GM21717 (cell line): ENCODE measurements at regions not wholly inside any gene's neighbourhood (a gene's known extent, or its start where the extent isn't known, plus 50 kb on each side); places are given as distances from the start of the nearest gene placed in this dataset.
"Not testable (repeated sequence)": the region's sequence is repeated elsewhere in the genome, so short reads cannot be mapped to it uniquely, and the experiment has no call there.

Experiments
- ATAC-seq: cut with Tn5 transposase; IDR thresholded peaks from one replicate; pipeline ENCODE4 v1.9.1; 2021; ENCODE audit warnings: mild to moderate bottlenecking, moderate library complexity; ENCODE audit not compliant: unreplicated experiment

GRCh38 chr1:149157409-149157808 is 54.1 kb upstream of the NBPF9 start:
- not testable (repeated sequence) for ATAC-seq

- ATAC-seq: not testable (repeated sequence)
Observed at GRCh38 chr1:149158308-149158707, 55.0 kb upstream of the NBPF9 start.

- ATAC-seq: peak; percentile 88
Observed at GRCh38 chr1:149163063-149163444, 59.7 kb upstream of the NBPF9 start.

- not testable (repeated sequence) for ATAC-seq
Observed at GRCh38 chr1:149174765-149175164, 71.4 kb upstream of the NBPF9 start.

- ATAC-seq: not testable (repeated sequence)
Observed at GRCh38 chr1:149175812-149176211, 72.5 kb upstream of the NBPF9 start.

GRCh38 chr1:149176453-149177316 is 73.3 kb upstream of the NBPF9 start:
- not testable (repeated sequence) for ATAC-seq

- ATAC-seq: not testable (repeated sequence)
Observed at GRCh38 chr1:149190742-149191141, 87.4 kb upstream of the NBPF9 start.

GRCh38 chr1:149196651-149197050 is 93.3 kb upstream of the NBPF9 start:
- ATAC-seq: not testable (repeated sequence)

- ATAC-seq: peak; percentile 69
Observed at GRCh38 chr1:149200567-149200966, 97.2 kb upstream of the NBPF9 start.

- ATAC-seq: not testable (repeated sequence)
Observed at GRCh38 chr1:149202283-149202682, 98.9 kb upstream of the NBPF9 start.

- not testable (repeated sequence) for ATAC-seq
Observed at GRCh38 chr1:149204396-149204795, 101.0 kb upstream of the NBPF9 start.

GRCh38 chr1:149208836-149209235 is 105.5 kb upstream of the NBPF9 start:
- ATAC-seq: not testable (repeated sequence)

- peak; percentile 87 for ATAC-seq
Observed at GRCh38 chr1:149211757-149212420, 108.5 kb upstream of the NBPF9 start.

GRCh38 chr1:149212946-149213345 is 109.6 kb upstream of the NBPF9 start:
- ATAC-seq: not testable (repeated sequence)

- ATAC-seq: not testable (repeated sequence)
Observed at GRCh38 chr1:149213673-149214072, 110.3 kb upstream of the NBPF9 start.

- not testable (repeated sequence) for ATAC-seq
Observed at GRCh38 chr1:149218080-149218988, 115.0 kb upstream of the NBPF9 start.

GRCh38 chr1:149219539-149219938 is 116.2 kb upstream of the NBPF9 start:
- ATAC-seq: not testable (repeated sequence)

GRCh38 chr1:149220463-149221074 is 117.2 kb upstream of the NBPF9 start:
- ATAC-seq: not testable (repeated sequence)

- not testable (repeated sequence) for ATAC-seq
Observed at GRCh38 chr1:149227933-149228665, 124.7 kb upstream of the NBPF9 start.
